ENCODE measurements at regions not wholly inside any gene's neighbourhood (a gene's known extent, or its start where the extent isn't known, plus 50 kb on each side); places are given as distances from the start of the nearest gene placed in this dataset.

GRCh38 chr5:143476601-143477211 is 73.2 kb upstream of the NR3C1 start:
- DNase-seq (ENCODE audit: low read depth in 6 of 9, low spot score in 9 of 9), result no peak
- H3K27ac ChIP-seq (ENCODE audit: low read depth in 1 of 2, low read length in 1 of 2), result no peak overlapping the region
- 95% methylated on average over 1 of the region's 1 CpG for WGBS
- H3K27me3 ChIP-seq (ENCODE audit: control insufficient read depth in 2 of 2, insufficient read depth in 1 of 2, low read length in 1 of 2), result no peaks in the 10 kb centered on the region
- H3K4me3 ChIP-seq (ENCODE audit: low read length in 2 of 2), result no peak overlapping the region
- no peaks in the 10 kb centered on the region for H3K36me3 ChIP-seq (ENCODE audit: control insufficient read depth in 2 of 2, insufficient read depth in 2 of 2, low read length in 1 of 2)
- no peaks in the 10 kb centered on the region for H3K9me3 ChIP-seq (ENCODE audit: control insufficient read depth in 2 of 2, insufficient read depth in 1 of 2, low read length in 1 of 2)
- H3K4me1 ChIP-seq (ENCODE audit: control insufficient read depth in 2 of 2, insufficient read depth in 2 of 2, low read length in 2 of 2), result no peaks in the 10 kb centered on the region

DNA sequence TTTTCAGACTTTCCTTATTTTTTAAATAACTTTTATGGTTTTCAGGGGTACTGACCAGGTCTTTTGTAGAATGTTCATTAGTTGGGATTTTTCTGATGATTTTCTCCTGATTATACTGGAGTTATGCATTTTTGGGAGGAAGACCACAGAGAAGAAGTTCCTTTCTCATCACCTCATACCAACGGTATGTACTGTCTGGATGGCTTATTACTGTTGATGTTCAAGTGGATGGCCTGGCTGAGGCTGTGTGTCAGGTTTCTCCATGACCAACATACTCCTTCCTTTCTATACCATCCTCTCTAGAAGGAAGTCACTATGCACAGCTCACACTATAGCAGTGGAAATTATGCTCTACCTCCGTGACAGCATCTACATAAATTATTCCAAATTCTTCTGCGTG is 71.1 kb upstream of the NR3C1 start:
- no peaks in the 10 kb centered on the region for H3K36me3 ChIP-seq (ENCODE audit: control insufficient read depth in 2 of 2, insufficient read depth in 2 of 2, low read length in 1 of 2)
- no peak for DNase-seq (ENCODE audit: low read depth in 6 of 9, low spot score in 9 of 9)
- no peaks in the 10 kb centered on the region for H3K9me3 ChIP-seq (ENCODE audit: control insufficient read depth in 2 of 2, insufficient read depth in 1 of 2, low read length in 1 of 2)
- H3K27me3 ChIP-seq (ENCODE audit: control insufficient read depth in 2 of 2, insufficient read depth in 1 of 2, low read length in 1 of 2), result no peaks in the 10 kb centered on the region
- no peaks in the 10 kb centered on the region for H3K4me1 ChIP-seq (ENCODE audit: control insufficient read depth in 2 of 2, insufficient read depth in 2 of 2, low read length in 2 of 2)
- H3K4me3 ChIP-seq (ENCODE audit: low read length in 2 of 2), result no peak overlapping the region
- no peak overlapping the region for H3K27ac ChIP-seq (ENCODE audit: low read depth in 1 of 2, low read length in 1 of 2)
- WGBS, result 77% methylated on average over 3 of the region's 3 CpGs

- no peaks in the 10 kb centered on the region for H3K36me3 ChIP-seq (ENCODE audit: control insufficient read depth in 2 of 2, insufficient read depth in 2 of 2, low read length in 1 of 2)
- no peak for DNase-seq (ENCODE audit: low read depth in 6 of 9, low spot score in 9 of 9)
- no peak overlapping the region for H3K27ac ChIP-seq (ENCODE audit: low read depth in 1 of 2, low read length in 1 of 2)
- no peaks in the 10 kb centered on the region for H3K4me1 ChIP-seq (ENCODE audit: control insufficient read depth in 2 of 2, insufficient read depth in 2 of 2, low read length in 2 of 2)
- no peaks in the 10 kb centered on the region for H3K9me3 ChIP-seq (ENCODE audit: control insufficient read depth in 2 of 2, insufficient read depth in 1 of 2, low read length in 1 of 2)
- 88% methylated on average over 5 of the region's 5 CpGs for whole genome bisulfite sequencing
- no peak overlapping the region for H3K4me3 ChIP-seq (ENCODE audit: low read length in 2 of 2)
- no peaks in the 10 kb centered on the region for H3K27me3 ChIP-seq (ENCODE audit: control insufficient read depth in 2 of 2, insufficient read depth in 1 of 2, low read length in 1 of 2)
Observed at GRCh38 chr5:143473481-143473880, 70.0 kb upstream of the NR3C1 start.

- Histone ChIP-seq H3K27me3 (ENCODE audit: control insufficient read depth in 2 of 2, insufficient read depth in 1 of 2, low read length in 1 of 2) (no peaks in the 10 kb centered on the region), H3K4me1 (ENCODE audit: control insufficient read depth in 2 of 2, insufficient read depth in 2 of 2, low read length in 2 of 2) (no peaks in the 10 kb centered on the region), H3K9me3 (ENCODE audit: control insufficient read depth in 2 of 2, insufficient read depth in 1 of 2, low read length in 1 of 2) (no peaks in the 10 kb centered on the region), H3K4me3 (ENCODE audit: low read length in 2 of 2) (no peak overlapping the region), H3K27ac (ENCODE audit: low read depth in 1 of 2, low read length in 1 of 2) (no peak overlapping the region), H3K36me3 (ENCODE audit: control insufficient read depth in 2 of 2, insufficient read depth in 2 of 2, low read length in 1 of 2) (no peaks in the 10 kb centered on the region)
- DNase-seq (ENCODE audit: low read depth in 6 of 9, low spot score in 9 of 9), result no peak
- WGBS, result 97% methylated on average over 1 of the region's 1 CpG
Observed at GRCh38 chr5:143472576-143472975, 69.1 kb upstream of the NR3C1 start.

GRCh38 chr5:143471666-143472464 is 68.4 kb upstream of the NR3C1 start:
- Histone ChIP-seq H3K4me3 (ENCODE audit: low read length in 2 of 2) (no peak overlapping the region), H3K4me1 (ENCODE audit: control insufficient read depth in 2 of 2, insufficient read depth in 2 of 2, low read length in 2 of 2) (no peaks in the 10 kb centered on the region), H3K9me3 (ENCODE audit: control insufficient read depth in 2 of 2, insufficient read depth in 1 of 2, low read length in 1 of 2) (no peaks in the 10 kb centered on the region), H3K27me3 (ENCODE audit: control insufficient read depth in 2 of 2, insufficient read depth in 1 of 2, low read length in 1 of 2) (no peaks in the 10 kb centered on the region), H3K27ac (ENCODE audit: low read depth in 1 of 2, low read length in 1 of 2) (no peak overlapping the region), H3K36me3 (ENCODE audit: control insufficient read depth in 2 of 2, insufficient read depth in 2 of 2, low read length in 1 of 2) (no peaks in the 10 kb centered on the region)
- no peak for DNase-seq (ENCODE audit: low read depth in 6 of 9, low spot score in 9 of 9)
- WGBS, result 98% methylated on average over 7 of the region's 7 CpGs

DNA sequence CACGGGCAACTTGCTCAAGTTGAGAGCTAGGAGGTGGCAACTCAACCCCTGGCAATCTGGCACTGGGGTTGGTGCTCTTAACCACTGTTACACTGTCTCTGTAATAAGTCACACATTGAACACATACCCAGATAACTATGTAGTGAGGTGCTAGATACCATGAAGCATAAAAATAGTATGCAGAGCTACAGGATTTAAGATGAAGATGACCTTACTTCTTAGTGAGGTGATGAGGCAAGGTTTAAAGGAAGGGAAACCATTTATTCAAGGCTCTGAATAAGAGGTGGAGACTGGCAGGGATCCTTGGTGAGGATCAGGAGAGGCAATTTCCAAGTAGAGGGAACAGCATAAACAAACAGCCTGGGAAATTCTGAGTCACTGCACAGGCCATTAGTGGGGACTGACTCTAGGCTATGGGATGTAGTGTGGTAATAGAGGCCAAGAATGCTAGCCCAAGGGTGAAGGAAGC is 67.6 kb upstream of the NR3C1 start:
- Histone ChIP-seq H3K36me3 (ENCODE audit: control insufficient read depth in 2 of 2, insufficient read depth in 2 of 2, low read length in 1 of 2) (no peaks in the 10 kb centered on the region), H3K27ac (ENCODE audit: low read depth in 1 of 2, low read length in 1 of 2) (no peak overlapping the region), H3K27me3 (ENCODE audit: control insufficient read depth in 2 of 2, insufficient read depth in 1 of 2, low read length in 1 of 2) (no peaks in the 10 kb centered on the region), H3K4me3 (ENCODE audit: low read length in 2 of 2) (no peak overlapping the region), H3K9me3 (ENCODE audit: control insufficient read depth in 2 of 2, insufficient read depth in 1 of 2, low read length in 1 of 2) (no peaks in the 10 kb centered on the region), H3K4me1 (ENCODE audit: control insufficient read depth in 2 of 2, insufficient read depth in 2 of 2, low read length in 2 of 2) (no peaks in the 10 kb centered on the region)
- no peak for DNase-seq (ENCODE audit: low read depth in 6 of 9, low spot score in 9 of 9)
- 98% methylated on average over 1 of the region's 1 CpG for WGBS

GRCh38 chr5:143470120-143470519 is 66.6 kb upstream of the NR3C1 start:
- Histone ChIP-seq H3K9me3 (ENCODE audit: control insufficient read depth in 2 of 2, insufficient read depth in 1 of 2, low read length in 1 of 2) (no peaks in the 10 kb centered on the region), H3K4me1 (ENCODE audit: control insufficient read depth in 2 of 2, insufficient read depth in 2 of 2, low read length in 2 of 2) (no peaks in the 10 kb centered on the region), H3K36me3 (ENCODE audit: control insufficient read depth in 2 of 2, insufficient read depth in 2 of 2, low read length in 1 of 2) (no peaks in the 10 kb centered on the region), H3K27me3 (ENCODE audit: control insufficient read depth in 2 of 2, insufficient read depth in 1 of 2, low read length in 1 of 2) (no peaks in the 10 kb centered on the region), H3K27ac (ENCODE audit: low read depth in 1 of 2, low read length in 1 of 2) (no peak overlapping the region), H3K4me3 (ENCODE audit: low read length in 2 of 2) (no peak overlapping the region)
- DNase-seq (ENCODE audit: low read depth in 6 of 9, low spot score in 9 of 9), result no peak
- WGBS, result 93% methylated on average over 1 of the region's 1 CpG

DNA sequence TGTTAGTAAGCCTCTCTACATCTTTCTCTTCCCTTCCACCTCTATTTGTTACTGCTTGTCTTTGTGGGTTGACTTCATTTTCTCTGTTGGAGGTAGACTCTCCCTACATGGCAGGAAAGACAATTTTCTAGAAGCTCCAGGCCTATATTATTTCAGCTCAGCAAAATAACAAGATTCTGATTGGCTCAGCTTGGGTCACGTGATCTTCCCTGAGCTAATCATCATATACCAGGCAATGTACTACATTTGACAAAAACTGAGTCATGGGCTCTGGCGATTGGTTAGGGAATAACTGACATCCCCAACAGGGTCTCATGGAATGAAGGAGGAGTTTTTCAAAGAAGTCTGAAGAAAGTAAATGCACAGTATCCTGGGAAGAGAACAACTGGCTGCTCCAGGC is 65.6 kb upstream of the NR3C1 start:
- H3K27me3 ChIP-seq (ENCODE audit: control insufficient read depth in 2 of 2, insufficient read depth in 1 of 2, low read length in 1 of 2), result no peaks in the 10 kb centered on the region
- no peaks in the 10 kb centered on the region for H3K9me3 ChIP-seq (ENCODE audit: control insufficient read depth in 2 of 2, insufficient read depth in 1 of 2, low read length in 1 of 2)
- no peak overlapping the region for H3K4me3 ChIP-seq (ENCODE audit: low read length in 2 of 2)
- H3K27ac ChIP-seq (ENCODE audit: low read depth in 1 of 2, low read length in 1 of 2), result no peak overlapping the region
- no peaks in the 10 kb centered on the region for H3K4me1 ChIP-seq (ENCODE audit: control insufficient read depth in 2 of 2, insufficient read depth in 2 of 2, low read length in 2 of 2)
- DNase-seq (ENCODE audit: low read depth in 6 of 9, low spot score in 9 of 9), result no peak
- H3K36me3 ChIP-seq (ENCODE audit: control insufficient read depth in 2 of 2, insufficient read depth in 2 of 2, low read length in 1 of 2), result no peaks in the 10 kb centered on the region
- 98% methylated on average over 2 of the region's 2 CpGs for WGBS

DNA sequence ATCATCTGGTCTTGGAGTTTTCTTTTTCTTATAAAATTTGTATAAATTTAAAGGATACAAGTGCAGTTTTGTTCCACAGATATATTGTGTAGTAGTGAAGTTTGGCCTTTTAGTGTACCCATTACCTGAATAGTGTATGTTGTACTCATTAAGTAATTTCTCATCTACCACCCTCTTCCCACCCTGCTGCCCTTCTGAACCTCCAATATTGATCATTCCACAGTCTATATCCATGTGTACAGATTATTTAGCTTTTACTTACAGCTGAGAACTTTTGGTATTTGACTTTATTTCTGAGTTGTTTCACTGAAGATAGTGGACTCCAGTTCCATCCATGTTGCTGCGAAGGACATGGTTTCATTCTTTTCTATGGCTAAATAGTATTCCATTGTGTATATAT is 63.1 kb upstream of the NR3C1 start:
- 44% methylated on average over 1 of the region's 1 CpG for WGBS
- no peaks in the 10 kb centered on the region for H3K36me3 ChIP-seq (ENCODE audit: control insufficient read depth in 2 of 2, insufficient read depth in 2 of 2, low read length in 1 of 2)
- no peaks in the 10 kb centered on the region for H3K4me1 ChIP-seq (ENCODE audit: control insufficient read depth in 2 of 2, insufficient read depth in 2 of 2, low read length in 2 of 2)
- H3K4me3 ChIP-seq (ENCODE audit: low read length in 2 of 2), result no peak overlapping the region
- H3K27ac ChIP-seq (ENCODE audit: low read depth in 1 of 2, low read length in 1 of 2), result no peak overlapping the region
- H3K9me3 ChIP-seq (ENCODE audit: control insufficient read depth in 2 of 2, insufficient read depth in 1 of 2, low read length in 1 of 2), result no peaks in the 10 kb centered on the region
- H3K27me3 ChIP-seq (ENCODE audit: control insufficient read depth in 2 of 2, insufficient read depth in 1 of 2, low read length in 1 of 2), result no peaks in the 10 kb centered on the region
- no peak for DNase-seq (ENCODE audit: low read depth in 6 of 9, low spot score in 9 of 9)

Data from thymus (tissue), 11 donors.